VCaP (cell line): ENCODE measurements at regions not wholly inside any gene's neighbourhood (a gene's known extent, or its start where the extent isn't known, plus 50 kb on each side); places are given as distances from the start of the nearest gene placed in this dataset.

Source experiments
- H3K27ac ChIP-seq: fragments of 450-650 bp; 2 replicates; pipeline ENCODE4 v1.5.1; 2017
- TF ChIP-seq, protein P1 (sequence below): fragments of 450-650 bp; conservative IDR thresholded peaks from 2 replicates; pipeline ENCODE4 v1.5.1; 2017; ENCODE audit warnings: mild to moderate bottlenecking, moderate library complexity

DNA sequence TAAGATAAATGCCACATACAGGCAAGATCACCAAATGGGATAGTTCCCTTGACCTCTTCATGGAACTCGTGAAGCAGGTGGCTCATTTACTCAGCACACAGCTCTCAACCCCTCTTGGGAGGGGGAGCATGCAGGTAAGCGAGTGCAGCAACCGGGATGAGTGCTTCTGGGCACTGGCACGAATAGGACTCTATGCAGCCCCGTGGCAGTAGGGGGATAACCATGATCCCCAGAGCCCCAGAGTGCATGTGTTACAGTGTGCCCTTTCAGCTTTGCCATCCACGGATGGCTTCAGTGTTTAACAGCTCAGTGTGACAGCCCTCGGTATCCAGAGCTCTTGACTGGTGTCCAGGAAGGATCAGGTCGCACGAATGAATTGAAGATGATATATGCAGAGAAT is 1187.1 kb downstream of the CDH9 start:
- H3K27ac ChIP-seq = no peak overlapping the region
- TF ChIP-seq, protein P1, sequence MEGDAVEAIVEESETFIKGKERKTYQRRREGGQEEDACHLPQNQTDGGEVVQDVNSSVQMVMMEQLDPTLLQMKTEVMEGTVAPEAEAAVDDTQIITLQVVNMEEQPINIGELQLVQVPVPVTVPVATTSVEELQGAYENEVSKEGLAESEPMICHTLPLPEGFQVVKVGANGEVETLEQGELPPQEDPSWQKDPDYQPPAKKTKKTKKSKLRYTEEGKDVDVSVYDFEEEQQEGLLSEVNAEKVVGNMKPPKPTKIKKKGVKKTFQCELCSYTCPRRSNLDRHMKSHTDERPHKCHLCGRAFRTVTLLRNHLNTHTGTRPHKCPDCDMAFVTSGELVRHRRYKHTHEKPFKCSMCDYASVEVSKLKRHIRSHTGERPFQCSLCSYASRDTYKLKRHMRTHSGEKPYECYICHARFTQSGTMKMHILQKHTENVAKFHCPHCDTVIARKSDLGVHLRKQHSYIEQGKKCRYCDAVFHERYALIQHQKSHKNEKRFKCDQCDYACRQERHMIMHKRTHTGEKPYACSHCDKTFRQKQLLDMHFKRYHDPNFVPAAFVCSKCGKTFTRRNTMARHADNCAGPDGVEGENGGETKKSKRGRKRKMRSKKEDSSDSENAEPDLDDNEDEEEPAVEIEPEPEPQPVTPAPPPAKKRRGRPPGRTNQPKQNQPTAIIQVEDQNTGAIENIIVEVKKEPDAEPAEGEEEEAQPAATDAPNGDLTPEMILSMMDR = no peak

DNA sequence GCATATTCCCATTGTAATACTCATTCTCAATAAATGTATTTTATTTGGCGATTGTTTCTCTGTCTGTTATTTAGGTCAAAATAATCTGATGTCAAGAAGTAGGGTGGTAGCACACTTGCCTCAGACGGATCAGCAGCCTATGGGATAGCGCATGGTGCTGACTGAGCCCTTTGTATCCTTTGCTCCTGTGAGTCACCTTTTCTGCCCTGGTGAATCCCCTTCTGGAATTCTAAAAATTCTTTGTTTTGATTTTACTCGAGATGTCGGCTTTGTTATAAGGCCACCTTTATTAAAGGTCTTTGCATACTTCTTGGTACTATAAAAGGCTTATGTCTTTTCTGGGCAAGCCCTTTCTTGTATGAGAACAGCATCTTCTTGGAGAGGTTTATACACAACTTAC is 1187.8 kb downstream of the CDH9 start:
- no peak overlapping the region for H3K27ac ChIP-seq
- TF ChIP-seq, protein P1 = no peak

DNA sequence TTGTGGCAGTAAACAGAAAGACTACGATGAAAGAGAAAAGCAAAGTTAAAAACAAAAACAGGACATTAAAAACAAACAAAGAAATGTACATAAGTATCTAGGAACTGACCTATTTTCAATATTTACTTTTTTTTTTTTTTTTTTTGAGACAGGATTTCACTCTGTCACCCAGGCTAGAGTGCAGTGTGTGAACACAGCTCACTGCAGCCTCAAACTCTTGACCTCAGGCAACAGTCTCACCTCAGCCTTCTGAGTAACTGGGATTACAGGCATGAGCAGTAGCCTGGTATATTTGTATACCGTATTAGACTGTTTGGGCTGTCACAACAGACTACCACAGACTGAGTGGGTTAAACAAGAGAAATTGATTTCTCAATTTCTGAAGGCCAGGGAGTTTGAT is 1189.1 kb downstream of the CDH9 start:
- TF ChIP-seq, protein P1 = no peak
- H3K27ac ChIP-seq = no peak overlapping the region

DNA sequence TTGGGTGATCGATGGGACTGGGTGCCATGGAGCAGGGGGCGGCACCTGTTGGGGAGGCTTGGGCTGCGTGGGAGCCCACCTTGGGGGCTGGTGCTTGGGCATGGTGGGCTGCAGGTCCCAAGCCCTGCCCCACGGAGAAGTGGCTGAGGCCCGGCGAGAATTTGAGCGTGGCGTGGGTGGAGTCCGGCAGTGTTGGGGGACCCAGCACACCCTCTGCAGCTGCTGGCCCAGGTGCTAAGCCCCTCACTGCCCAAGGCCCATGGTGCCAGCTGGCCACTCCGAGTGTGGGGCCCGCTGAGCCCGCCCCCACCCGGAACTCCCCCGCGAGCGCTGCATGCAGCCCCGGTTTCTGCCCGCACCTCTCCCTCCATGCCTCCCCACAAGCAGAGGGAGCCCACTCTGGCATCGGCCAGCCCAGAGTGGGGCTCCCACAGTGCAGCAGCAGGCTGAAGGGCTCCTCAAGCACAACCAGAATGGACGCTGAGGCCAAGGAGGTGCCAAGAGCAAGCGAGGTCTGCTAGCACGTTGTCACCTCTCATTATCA is 1178.6 kb upstream of the CDH10 start:
- H3K27ac ChIP-seq = no peak overlapping the region
- TF ChIP-seq, protein P1 = no peak
